Fibroblast of lung (primary cell): ENCODE measurements at regions not wholly inside any gene's neighbourhood (a gene's known extent, or its start where the extent isn't known, plus 50 kb on each side); places are given as distances from the start of the nearest gene placed in this dataset.

Experiments used
- EZH2 ChIP-seq: IDR thresholded peaks from 2 replicates; pipeline ENCODE4 v1.5.1; 2012; ENCODE audit warnings: low read length, control low read depth, mild to moderate bottlenecking; ENCODE audit errors: missing control alignments
- TF ChIP-seq, protein P1 (sequence below), 2 donors: IDR thresholded peaks in 1 of 2; conservative IDR thresholded peaks in 1 of 2; 1 replicate in 1 of 2; 2 replicates in 1 of 2; pipeline ENCODE4 v1.5.1; 2011 to 2012; ENCODE audit warnings: low read length in 2 of 2, control low read depth in 1 of 2, inconsistent platforms in 1 of 2, low read depth in 1 of 2, mild to moderate bottlenecking in 1 of 2

DNA sequence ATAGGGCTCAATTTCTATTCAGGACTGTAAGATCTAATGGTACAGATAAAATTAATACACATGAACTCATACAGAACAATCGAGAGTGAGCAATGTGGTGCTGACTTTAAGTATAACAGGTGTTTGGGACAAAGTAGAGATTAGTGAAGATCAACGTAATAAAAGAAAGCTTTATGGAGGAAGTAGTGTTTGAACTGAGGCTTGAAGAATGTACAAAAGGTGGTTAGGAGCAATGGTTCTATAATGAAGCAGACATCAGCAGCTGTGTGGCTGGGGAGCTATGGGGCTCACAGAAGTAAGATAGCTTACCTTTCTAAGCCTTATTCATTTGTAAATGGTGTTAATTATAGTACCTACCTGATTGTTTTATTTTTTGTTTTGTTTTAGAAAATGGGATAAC, 275.4 kb upstream of the RGMB start:
- TF ChIP-seq, protein P1, sequence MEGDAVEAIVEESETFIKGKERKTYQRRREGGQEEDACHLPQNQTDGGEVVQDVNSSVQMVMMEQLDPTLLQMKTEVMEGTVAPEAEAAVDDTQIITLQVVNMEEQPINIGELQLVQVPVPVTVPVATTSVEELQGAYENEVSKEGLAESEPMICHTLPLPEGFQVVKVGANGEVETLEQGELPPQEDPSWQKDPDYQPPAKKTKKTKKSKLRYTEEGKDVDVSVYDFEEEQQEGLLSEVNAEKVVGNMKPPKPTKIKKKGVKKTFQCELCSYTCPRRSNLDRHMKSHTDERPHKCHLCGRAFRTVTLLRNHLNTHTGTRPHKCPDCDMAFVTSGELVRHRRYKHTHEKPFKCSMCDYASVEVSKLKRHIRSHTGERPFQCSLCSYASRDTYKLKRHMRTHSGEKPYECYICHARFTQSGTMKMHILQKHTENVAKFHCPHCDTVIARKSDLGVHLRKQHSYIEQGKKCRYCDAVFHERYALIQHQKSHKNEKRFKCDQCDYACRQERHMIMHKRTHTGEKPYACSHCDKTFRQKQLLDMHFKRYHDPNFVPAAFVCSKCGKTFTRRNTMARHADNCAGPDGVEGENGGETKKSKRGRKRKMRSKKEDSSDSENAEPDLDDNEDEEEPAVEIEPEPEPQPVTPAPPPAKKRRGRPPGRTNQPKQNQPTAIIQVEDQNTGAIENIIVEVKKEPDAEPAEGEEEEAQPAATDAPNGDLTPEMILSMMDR (conservative IDR thresholded peaks at IDR 0.05 in 1 of 2, IDR thresholded peaks at IDR 0.05 in 1 of 2; ENCODE audit: low read depth in 1 of 2, low read length in 2 of 2): no peak
- TF ChIP-seq EZH2: no peak
